LNCaP clone FGC (cell line): ENCODE measurements at regions not wholly inside any gene's neighbourhood (a gene's known extent, or its start where the extent isn't known, plus 50 kb on each side); places are given as distances from the start of the nearest gene placed in this dataset.

Experiments used
- DNase-seq: peaks from one replicate; pipeline ENCODE4 v3.0.0-alpha.2; 2011; ENCODE audit warnings: low read depth
- H3K4me3 ChIP-seq: 2 replicates; pipeline ENCODE4 v1.5.1; 2011; ENCODE audit warnings: mild to moderate bottlenecking, low read depth, low read length, control low read depth
- TF ChIP-seq, protein P1 (sequence below): IDR thresholded peaks from 2 replicates; pipeline ENCODE4 v1.5.1; 2012; ENCODE audit warnings: mild to moderate bottlenecking; ENCODE audit not compliant: control insufficient read depth, insufficient read depth; ENCODE audit errors: extremely low read depth

DNA sequence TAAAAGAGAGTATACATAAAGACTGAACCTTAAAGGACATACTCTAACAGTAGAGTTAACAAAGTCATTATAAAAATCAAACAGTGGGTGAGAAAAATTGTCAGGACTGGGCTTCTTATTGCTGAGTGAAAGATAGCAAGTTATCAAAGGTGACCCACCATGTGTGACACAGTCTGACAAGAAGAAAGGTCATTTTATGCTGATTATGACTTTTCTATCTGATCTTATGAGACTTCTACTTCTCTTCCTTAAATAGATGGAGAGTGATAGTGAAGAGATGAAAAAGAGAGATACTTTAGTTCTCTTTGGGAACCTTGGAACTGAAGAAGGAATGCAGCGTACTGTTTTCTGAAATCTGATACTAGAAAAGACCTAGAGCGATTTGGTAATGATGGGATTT is 2157.1 kb downstream of the NCAM2 start:
- H3K4me3 ChIP-seq, result no peak overlapping the region
- no peak for DNase-seq
- TF ChIP-seq, protein P1, sequence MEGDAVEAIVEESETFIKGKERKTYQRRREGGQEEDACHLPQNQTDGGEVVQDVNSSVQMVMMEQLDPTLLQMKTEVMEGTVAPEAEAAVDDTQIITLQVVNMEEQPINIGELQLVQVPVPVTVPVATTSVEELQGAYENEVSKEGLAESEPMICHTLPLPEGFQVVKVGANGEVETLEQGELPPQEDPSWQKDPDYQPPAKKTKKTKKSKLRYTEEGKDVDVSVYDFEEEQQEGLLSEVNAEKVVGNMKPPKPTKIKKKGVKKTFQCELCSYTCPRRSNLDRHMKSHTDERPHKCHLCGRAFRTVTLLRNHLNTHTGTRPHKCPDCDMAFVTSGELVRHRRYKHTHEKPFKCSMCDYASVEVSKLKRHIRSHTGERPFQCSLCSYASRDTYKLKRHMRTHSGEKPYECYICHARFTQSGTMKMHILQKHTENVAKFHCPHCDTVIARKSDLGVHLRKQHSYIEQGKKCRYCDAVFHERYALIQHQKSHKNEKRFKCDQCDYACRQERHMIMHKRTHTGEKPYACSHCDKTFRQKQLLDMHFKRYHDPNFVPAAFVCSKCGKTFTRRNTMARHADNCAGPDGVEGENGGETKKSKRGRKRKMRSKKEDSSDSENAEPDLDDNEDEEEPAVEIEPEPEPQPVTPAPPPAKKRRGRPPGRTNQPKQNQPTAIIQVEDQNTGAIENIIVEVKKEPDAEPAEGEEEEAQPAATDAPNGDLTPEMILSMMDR, result no peak

DNA sequence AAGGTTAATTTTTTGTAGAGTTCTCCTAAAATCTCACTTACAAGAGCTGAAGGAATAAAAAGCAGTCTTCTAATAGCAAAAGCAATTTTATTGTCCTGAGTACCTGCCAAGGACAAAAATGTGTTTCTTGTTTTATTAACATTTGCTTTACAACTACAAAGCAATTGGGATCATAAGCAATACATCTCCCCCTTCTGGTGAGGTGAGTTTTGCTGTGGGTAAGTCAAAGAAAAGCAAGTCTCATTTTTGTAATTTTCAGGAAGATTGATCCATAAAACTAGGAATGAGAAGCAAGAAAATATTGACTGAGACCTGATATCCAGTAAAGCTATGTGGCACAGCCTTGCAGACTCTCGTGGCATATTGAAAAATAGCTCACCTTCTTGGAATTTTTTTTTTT is 2162.7 kb downstream of the NCAM2 start:
- H3K4me3 ChIP-seq, result no peak overlapping the region
- peak; percentile 45 for DNase-seq
- TF ChIP-seq, protein P1, result peak; percentile 65

- no peak overlapping the region for H3K4me3 ChIP-seq
- TF ChIP-seq, protein P1, result no peak
- DNase-seq, result no peak
Observed at GRCh38 chr21:23162198-23162946, 2164.2 kb downstream of the NCAM2 start.
